ENCODE measurements at regions not wholly inside any gene's neighbourhood (a gene's known extent, or its start where the extent isn't known, plus 50 kb on each side); places are given as distances from the start of the nearest gene placed in this dataset.

- Histone ChIP-seq H3K4me3 (no peak overlapping the region), H3K4me2 (no peak overlapping the region), H3K27ac (no peak overlapping the region), H3K9ac (no peak overlapping the region), H3K4me1 (no peaks in the 10 kb centered on the region), H3K27me3 (no peaks in the 10 kb centered on the region), H4K20me1 (no peaks in the 10 kb centered on the region), H3K9me3 (no peaks in the 10 kb centered on the region), H3K36me3 (no peaks in the 10 kb centered on the region)
- TF ChIP-seq Cebpa-rat (IDR thresholded peaks at IDR 0.05): no peak
These were observed 105.3 kb upstream of the PDZRN3 start for GRCh38 chr3:73729969-73730440.

DNA sequence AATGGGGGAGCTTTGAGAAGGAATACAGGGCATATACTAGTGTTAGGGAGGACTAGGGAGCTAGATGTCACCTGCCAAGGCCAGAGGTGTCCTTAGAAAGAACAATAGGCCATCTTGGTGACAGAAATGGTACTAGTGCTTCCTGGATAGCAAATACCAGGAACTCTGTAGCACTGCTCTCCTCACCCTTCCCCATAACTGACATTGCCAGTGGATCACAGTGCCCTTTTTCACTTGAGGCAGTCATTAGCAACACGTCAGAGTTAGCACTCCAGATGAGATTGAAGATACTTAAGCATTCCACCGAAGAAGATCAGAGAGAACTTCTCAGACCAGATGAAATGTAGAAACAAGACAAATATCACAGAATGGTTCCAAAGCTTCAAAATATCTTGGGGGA is 103.1 kb upstream of the PDZRN3 start:
- no peaks in the 10 kb centered on the region for H3K4me1 ChIP-seq
- no peak overlapping the region for H3K4me3 ChIP-seq
- no peaks in the 10 kb centered on the region for H3K36me3 ChIP-seq
- H3K9me3 ChIP-seq: no peaks in the 10 kb centered on the region
- H3K9ac ChIP-seq: no peak overlapping the region
- TF ChIP-seq Cebpa-rat (IDR thresholded peaks at IDR 0.05): no peak
- no peaks in the 10 kb centered on the region for H4K20me1 ChIP-seq
- H3K27ac ChIP-seq: no peak overlapping the region
- no peak overlapping the region for H3K4me2 ChIP-seq
- H3K27me3 ChIP-seq: no peaks in the 10 kb centered on the region

DNA sequence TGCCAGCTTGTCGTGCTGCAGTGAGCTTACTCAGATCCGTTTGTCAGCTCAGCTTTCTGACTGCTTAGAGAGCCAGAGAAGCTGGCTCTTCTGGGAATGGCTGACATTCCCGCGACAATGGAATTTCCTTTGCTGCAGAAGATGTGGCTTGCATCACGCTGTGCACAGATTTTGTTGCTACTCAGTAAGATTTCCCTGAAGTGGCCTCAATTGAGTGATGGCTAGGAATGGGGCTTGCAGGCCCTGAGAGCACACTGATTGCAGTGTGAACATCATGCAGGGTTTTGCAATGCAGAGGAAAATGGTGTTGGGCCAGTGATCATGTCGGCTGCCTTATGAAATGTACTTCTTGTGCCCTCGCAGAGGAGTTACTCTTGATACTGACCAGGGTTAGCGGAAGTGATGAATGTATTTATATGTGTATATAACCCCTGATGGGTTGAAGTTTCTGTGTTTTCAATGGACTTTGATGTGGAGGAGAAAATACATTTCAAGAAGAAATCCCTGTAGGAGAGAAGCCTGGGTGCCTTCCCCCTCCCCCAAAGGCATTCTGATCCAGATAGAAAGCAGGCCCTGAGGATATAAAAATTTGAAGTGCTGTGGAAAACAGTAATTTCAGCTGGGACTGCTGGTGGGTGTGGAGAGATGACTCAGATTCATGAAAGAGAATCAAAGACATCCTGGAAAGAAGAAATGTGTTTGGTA is 102.5 kb upstream of the PDZRN3 start:
- H3K36me3 ChIP-seq: no peaks in the 10 kb centered on the region
- H3K4me3 ChIP-seq: no peak overlapping the region
- no peak overlapping the region for H3K4me2 ChIP-seq
- H3K9ac ChIP-seq: no peak overlapping the region
- H3K4me1 ChIP-seq: no peaks in the 10 kb centered on the region
- no peaks in the 10 kb centered on the region for H4K20me1 ChIP-seq
- TF ChIP-seq Cebpa-rat (IDR thresholded peaks at IDR 0.05): no peak
- no peak overlapping the region for H3K27ac ChIP-seq
- H3K9me3 ChIP-seq: no peaks in the 10 kb centered on the region
- H3K27me3 ChIP-seq: no peaks in the 10 kb centered on the region

DNA sequence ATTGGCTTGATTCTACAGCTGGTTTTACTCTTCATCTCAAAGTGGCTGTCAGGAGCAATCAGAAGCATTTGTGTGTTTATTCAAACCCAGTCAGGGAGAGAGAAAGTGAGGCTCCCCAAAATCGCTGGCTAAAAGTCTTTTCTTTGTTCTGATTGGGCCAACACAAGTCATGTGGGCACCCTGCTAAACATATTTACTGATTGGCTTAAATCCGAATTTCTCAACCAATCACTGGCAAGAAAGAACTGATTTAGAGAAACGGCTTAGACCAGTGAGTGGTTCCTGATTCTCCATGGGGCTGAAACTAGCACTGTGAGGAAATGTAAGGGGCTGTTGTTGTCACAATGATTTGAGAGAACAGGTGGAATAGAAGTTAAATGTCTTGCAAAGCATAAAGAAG is 98.9 kb upstream of the PDZRN3 start:
- H4K20me1 ChIP-seq: no peaks in the 10 kb centered on the region
- no peaks in the 10 kb centered on the region for H3K4me1 ChIP-seq
- no peak overlapping the region for H3K9ac ChIP-seq
- H3K4me3 ChIP-seq: no peak overlapping the region
- no peaks in the 10 kb centered on the region for H3K36me3 ChIP-seq
- H3K9me3 ChIP-seq: no peaks in the 10 kb centered on the region
- no peak for TF ChIP-seq Cebpa-rat (IDR thresholded peaks at IDR 0.05)
- H3K27ac ChIP-seq: no peak overlapping the region
- no peaks in the 10 kb centered on the region for H3K27me3 ChIP-seq
- no peak overlapping the region for H3K4me2 ChIP-seq

DNA sequence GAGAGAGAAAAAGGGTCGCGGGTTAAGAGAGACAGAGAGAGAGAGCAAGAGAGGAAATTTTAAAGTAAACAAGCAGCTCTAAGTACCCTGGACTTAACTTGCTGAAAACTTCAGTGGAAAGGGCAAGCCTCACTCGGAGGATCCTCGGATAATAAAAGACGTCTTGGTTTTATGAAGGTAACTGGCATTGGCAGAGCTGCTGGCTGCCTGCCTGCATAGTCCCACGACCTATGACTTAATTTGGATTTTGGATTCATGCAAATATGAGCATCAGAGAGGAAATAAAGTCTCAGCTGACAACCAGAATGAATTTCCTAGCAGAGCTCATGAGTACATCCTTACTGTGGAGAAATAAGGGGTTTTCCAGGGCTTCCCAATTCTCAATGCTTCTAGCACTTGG is 95.1 kb upstream of the PDZRN3 start:
- H3K9me3 ChIP-seq: 0 out of 2 replicates have a peak, but pooled peaks cover 6% of the 10 kb centered on the region
- H4K20me1 ChIP-seq: no peaks in the 10 kb centered on the region
- no peak overlapping the region for H3K9ac ChIP-seq
- no peak overlapping the region for H3K27ac ChIP-seq
- H3K27me3 ChIP-seq: no peaks in the 10 kb centered on the region
- no peak overlapping the region for H3K4me2 ChIP-seq
- H3K4me1 ChIP-seq: no peaks in the 10 kb centered on the region
- no peak overlapping the region for H3K4me3 ChIP-seq
- no peak for TF ChIP-seq Cebpa-rat (IDR thresholded peaks at IDR 0.05)
- no peaks in the 10 kb centered on the region for H3K36me3 ChIP-seq

DNA sequence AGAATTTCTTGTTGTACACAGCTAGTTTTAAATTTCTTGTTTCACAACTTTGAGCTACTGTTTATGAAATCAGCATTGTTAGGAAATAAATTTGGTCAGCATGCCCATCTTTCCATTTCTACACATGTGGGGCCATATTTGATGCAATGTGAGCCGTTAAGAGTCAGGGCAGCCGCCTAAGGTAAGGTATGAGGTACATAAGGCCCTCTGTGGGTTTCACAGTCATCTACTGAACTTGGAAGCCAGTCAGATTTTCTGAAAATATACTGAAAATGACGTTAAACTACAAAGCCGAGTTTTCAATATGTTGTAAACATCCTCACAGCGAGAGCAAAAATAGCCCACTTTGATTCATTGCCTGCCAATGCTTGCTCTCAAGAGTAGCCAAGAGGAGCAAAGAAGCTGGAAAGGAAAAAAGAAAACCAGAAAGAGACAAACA is 94.7 kb upstream of the PDZRN3 start:
- Histone ChIP-seq H3K4me1 (no peaks in the 10 kb centered on the region), H4K20me1 (no peaks in the 10 kb centered on the region), H3K9me3 (0 out of 2 replicates have a peak, but pooled peaks cover 6% of the 10 kb centered on the region), H3K4me3 (no peak overlapping the region), H3K27me3 (no peaks in the 10 kb centered on the region), H3K36me3 (no peaks in the 10 kb centered on the region), H3K4me2 (no peak overlapping the region), H3K9ac (no peak overlapping the region), H3K27ac (no peak overlapping the region)
- TF ChIP-seq Cebpa-rat (IDR thresholded peaks at IDR 0.05): no peak

GRCh38 chr3:73718326-73719110 is 93.8 kb upstream of the PDZRN3 start:
- TF ChIP-seq Cebpa-rat (IDR thresholded peaks at IDR 0.05): no peak
- Histone ChIP-seq H3K27ac (no peak overlapping the region), H4K20me1 (no peaks in the 10 kb centered on the region), H3K9ac (no peak overlapping the region), H3K4me3 (no peak overlapping the region), H3K36me3 (no peaks in the 10 kb centered on the region), H3K4me2 (no peak overlapping the region), H3K27me3 (no peaks in the 10 kb centered on the region), H3K9me3 (0 out of 2 replicates have a peak, but pooled peaks cover 6% of the 10 kb centered on the region), H3K4me1 (no peaks in the 10 kb centered on the region)

GRCh38 chr3:73716418-73716817 is 91.7 kb upstream of the PDZRN3 start:
- Histone ChIP-seq H3K27me3 (no peaks in the 10 kb centered on the region), H3K36me3 (no peaks in the 10 kb centered on the region), H3K9me3 (0 out of 2 replicates have a peak, but pooled peaks cover 6% of the 10 kb centered on the region), H3K4me2 (no peak overlapping the region), H4K20me1 (no peaks in the 10 kb centered on the region), H3K9ac (no peak overlapping the region), H3K4me3 (no peak overlapping the region), H3K27ac (no peak overlapping the region), H3K4me1 (no peaks in the 10 kb centered on the region)
- no peak for TF ChIP-seq Cebpa-rat (IDR thresholded peaks at IDR 0.05)

DNA sequence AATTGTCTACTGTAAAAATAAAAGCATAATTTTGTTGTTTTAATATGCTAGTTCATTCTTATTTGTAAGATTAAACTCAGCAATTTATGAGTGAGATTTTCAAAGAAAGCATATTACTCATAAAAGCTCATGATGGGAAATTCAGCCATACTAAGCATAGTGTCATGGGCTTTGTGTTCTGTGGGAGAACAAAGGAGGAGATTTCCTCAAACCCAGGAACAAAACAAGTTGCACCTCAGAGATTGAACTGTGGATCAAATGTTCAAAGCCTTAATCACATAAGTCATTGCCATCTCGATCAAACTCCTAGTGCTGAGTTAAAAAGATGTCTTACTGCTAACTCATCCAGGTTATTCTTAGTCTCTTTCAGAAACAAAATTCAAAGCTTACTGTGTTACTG is 85.6 kb upstream of the PDZRN3 start:
- no peak overlapping the region for H3K4me2 ChIP-seq
- H3K9ac ChIP-seq: no peak overlapping the region
- no peak for TF ChIP-seq Cebpa-rat (IDR thresholded peaks at IDR 0.05)
- no peaks in the 10 kb centered on the region for H3K4me1 ChIP-seq
- no peaks in the 10 kb centered on the region for H3K36me3 ChIP-seq
- H3K27me3 ChIP-seq: no peaks in the 10 kb centered on the region
- H4K20me1 ChIP-seq: no peaks in the 10 kb centered on the region
- H3K4me3 ChIP-seq: no peak overlapping the region
- H3K9me3 ChIP-seq: no peaks in the 10 kb centered on the region
- no peak overlapping the region for H3K27ac ChIP-seq

GRCh38 chr3:73709712-73710111 is 85.0 kb upstream of the PDZRN3 start:
- no peaks in the 10 kb centered on the region for H3K9me3 ChIP-seq
- H3K36me3 ChIP-seq: no peaks in the 10 kb centered on the region
- no peaks in the 10 kb centered on the region for H3K27me3 ChIP-seq
- H3K27ac ChIP-seq: no peak overlapping the region
- no peaks in the 10 kb centered on the region for H3K4me1 ChIP-seq
- no peaks in the 10 kb centered on the region for H4K20me1 ChIP-seq
- no peak overlapping the region for H3K4me2 ChIP-seq
- H3K4me3 ChIP-seq: no peak overlapping the region
- no peak for TF ChIP-seq Cebpa-rat (IDR thresholded peaks at IDR 0.05)
- no peak overlapping the region for H3K9ac ChIP-seq

All from BLaER1 (cell line).